ENCODE measurements at regions not wholly inside any gene's neighbourhood (a gene's known extent, or its start where the extent isn't known, plus 50 kb on each side); places are given as distances from the start of the nearest gene placed in this dataset.
"Not testable (repeated sequence)": the region's sequence is repeated elsewhere in the genome, so short reads cannot be mapped to it uniquely, and the experiment has no call there.

DNA sequence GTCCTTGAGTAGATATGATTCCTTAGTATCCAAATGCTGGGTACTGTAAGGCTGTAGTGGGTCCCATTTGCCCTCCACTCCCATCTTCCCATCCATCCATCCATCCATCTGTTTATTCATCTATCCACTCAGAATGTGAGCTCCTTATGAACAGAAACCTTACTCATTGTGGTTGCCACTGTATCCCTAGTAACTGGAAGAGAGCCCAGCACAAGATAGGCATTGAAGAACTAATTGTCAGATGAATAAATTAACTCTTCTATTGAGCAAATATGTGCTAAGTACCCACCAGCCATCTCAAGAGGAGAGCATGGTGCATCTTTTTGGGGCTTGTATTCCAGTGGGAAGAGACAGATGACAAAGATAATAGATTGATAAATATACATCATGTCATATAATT, 86.4 kb upstream of the SEZ6L start:
- Histone ChIP-seq H3K9me3 (no peaks in the 10 kb centered on the region), H3K4me1 (no peaks in the 10 kb centered on the region), H3K4me3 (no peak overlapping the region), H3K36me3 (ENCODE audit: insufficient read depth in 1 of 2, low read depth in 1 of 2) (no peaks in the 10 kb centered on the region), H3K27me3 (ENCODE audit: insufficient read depth in 3 of 3, low read length in 2 of 3) (peaks cover 0 to 25% (median 0%) of the 10 kb centered on the region in 3 donors), H3K27ac (no peak overlapping the region)
- ATAC-seq (no peak), DNase-seq (no peak)
- intact Hi-C loops (cut with DNase I) = loop anchor here in 1 of 2 donors (10.0 kb wide), 1 partner anchor 252 kb away; no protein-coding TSS in a partner anchor
- TF ChIP-seq, protein P1, sequence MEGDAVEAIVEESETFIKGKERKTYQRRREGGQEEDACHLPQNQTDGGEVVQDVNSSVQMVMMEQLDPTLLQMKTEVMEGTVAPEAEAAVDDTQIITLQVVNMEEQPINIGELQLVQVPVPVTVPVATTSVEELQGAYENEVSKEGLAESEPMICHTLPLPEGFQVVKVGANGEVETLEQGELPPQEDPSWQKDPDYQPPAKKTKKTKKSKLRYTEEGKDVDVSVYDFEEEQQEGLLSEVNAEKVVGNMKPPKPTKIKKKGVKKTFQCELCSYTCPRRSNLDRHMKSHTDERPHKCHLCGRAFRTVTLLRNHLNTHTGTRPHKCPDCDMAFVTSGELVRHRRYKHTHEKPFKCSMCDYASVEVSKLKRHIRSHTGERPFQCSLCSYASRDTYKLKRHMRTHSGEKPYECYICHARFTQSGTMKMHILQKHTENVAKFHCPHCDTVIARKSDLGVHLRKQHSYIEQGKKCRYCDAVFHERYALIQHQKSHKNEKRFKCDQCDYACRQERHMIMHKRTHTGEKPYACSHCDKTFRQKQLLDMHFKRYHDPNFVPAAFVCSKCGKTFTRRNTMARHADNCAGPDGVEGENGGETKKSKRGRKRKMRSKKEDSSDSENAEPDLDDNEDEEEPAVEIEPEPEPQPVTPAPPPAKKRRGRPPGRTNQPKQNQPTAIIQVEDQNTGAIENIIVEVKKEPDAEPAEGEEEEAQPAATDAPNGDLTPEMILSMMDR (IDR thresholded peaks at IDR 0.05) = no peak

DNA sequence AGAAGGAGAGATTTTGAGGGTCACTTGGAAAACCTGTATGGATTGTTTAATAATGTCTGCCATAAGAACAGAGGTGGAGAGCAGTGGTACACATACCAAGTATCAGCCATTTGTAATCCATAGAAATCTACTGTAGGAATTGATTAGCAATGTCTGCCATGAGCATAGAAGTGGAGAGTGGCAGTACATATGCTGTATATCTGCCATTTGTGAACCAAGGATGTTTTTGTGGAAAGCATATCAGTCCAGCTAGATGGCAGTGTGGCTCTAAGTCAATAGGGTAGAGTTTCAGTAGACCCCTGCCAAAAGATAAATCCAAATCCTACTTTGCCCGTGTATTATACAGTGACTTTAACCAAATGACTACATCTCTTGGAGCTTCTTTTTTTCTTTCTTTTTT, 82.9 kb upstream of the SEZ6L start:
- intact Hi-C loops (cut with DNase I) = loop anchor here in 1 of 2 donors (10.0 kb wide), 1 partner anchor 248 kb away; no protein-coding TSS in a partner anchor
- Histone ChIP-seq H3K4me3 (no peak overlapping the region), H3K4me1 (no peaks in the 10 kb centered on the region), H3K36me3 (ENCODE audit: insufficient read depth in 1 of 2, low read depth in 1 of 2) (no peaks in the 10 kb centered on the region), H3K27me3 (ENCODE audit: insufficient read depth in 3 of 3, low read length in 2 of 3) (peaks cover 0 to 21% (median 0%) of the 10 kb centered on the region in 3 donors), H3K9me3 (no peaks in the 10 kb centered on the region), H3K27ac (no peak overlapping the region)
- TF ChIP-seq, protein P1 (IDR thresholded peaks at IDR 0.05) = peak; percentile 18
- 10 to 20% (median 19%) methylated on average over 1 of the region's 1 CpG for WGBS, 3 donors
- peak in 1 of 4 donors; percentile 40 for ATAC-seq
- no peak for DNase-seq

DNA sequence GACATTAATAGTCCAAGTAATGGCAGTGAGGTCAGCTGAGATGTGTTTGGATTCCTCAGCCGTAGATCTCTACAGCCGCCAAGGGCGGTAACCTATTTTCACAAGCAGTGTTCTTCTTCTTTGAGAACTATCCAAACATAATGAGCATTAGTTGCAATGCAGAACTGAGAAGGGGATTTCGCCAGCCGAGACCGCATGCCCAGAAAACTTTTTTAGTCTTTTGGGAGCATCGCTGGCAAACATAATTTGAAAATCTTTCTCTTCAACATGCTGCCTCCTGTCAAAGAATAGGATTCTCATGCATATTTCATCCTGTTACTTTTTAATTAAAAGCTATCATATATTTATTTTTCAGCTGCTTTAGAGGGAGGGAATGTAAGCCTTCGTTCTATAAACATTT, 81.4 kb upstream of the SEZ6L start:
- H3K27ac ChIP-seq = no peak overlapping the region
- DNase-seq (no peak), ATAC-seq (no peak)
- H3K36me3 ChIP-seq (ENCODE audit: insufficient read depth in 1 of 2, low read depth in 1 of 2) = no peaks in the 10 kb centered on the region
- H3K4me1 ChIP-seq = no peaks in the 10 kb centered on the region
- no peak overlapping the region for H3K4me3 ChIP-seq
- TF ChIP-seq, protein P1 (IDR thresholded peaks at IDR 0.05) = no peak
- H3K9me3 ChIP-seq = no peaks in the 10 kb centered on the region
- WGBS, 3 donors = 80 to 88% (median 82%) methylated on average over 8 of the region's 8 CpGs
- intact Hi-C loops (cut with DNase I) = loop anchor here in 1 of 2 donors (10.0 kb wide), 1 partner anchor 247 kb away; no protein-coding TSS in a partner anchor
- H3K27me3 ChIP-seq (ENCODE audit: insufficient read depth in 3 of 3, low read length in 2 of 3) = peaks cover 0 to 15% (median 0%) of the 10 kb centered on the region in 3 donors

- Histone ChIP-seq H3K27ac (no peak overlapping the region), H3K9me3 (no peaks in the 10 kb centered on the region), H3K4me3 (no peak overlapping the region), H3K4me1 (no peaks in the 10 kb centered on the region), H3K36me3 (ENCODE audit: insufficient read depth in 1 of 2, low read depth in 1 of 2) (no peaks in the 10 kb centered on the region), H3K27me3 (ENCODE audit: insufficient read depth in 3 of 3, low read length in 2 of 3) (no peaks in the 10 kb centered on the region)
- TF ChIP-seq, protein P1 (IDR thresholded peaks at IDR 0.05) = no peak
- ATAC-seq (no peak), DNase-seq (no peak)
- intact Hi-C loops (cut with DNase I) = no loop called here
- 56 to 66% (median 64%) methylated on average over 6 of the region's 6 CpGs for WGBS, 3 donors
Measured at GRCh38 chr22:26090821-26091220, 78.4 kb upstream of the SEZ6L start.

DNA sequence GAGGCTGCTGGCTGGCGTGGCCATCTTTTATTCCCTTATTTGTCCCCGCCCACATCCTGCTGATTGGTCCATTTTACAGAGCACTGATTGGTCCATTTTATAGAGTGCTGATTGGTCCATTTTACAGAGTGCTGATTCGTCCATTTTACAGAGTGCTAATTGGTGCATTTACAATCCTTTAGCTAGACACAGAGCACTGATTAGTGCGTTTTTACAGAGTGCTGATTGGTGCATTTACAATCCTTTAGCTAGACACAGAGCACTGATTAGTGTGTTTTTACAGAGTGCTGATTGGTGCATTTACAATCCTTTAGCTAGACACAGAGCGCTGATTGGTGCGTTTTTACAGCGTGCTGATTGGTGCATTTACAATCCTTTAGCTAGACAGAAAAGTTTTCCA, 74.8 kb upstream of the SEZ6L start:
- intact Hi-C loops (cut with DNase I); ATAC-seq: not testable (repeated sequence)

More for the DNA sequence above, 74.8 kb upstream of the SEZ6L start:
- WGBS, 3 donors = 88 to 90% (median 89%) methylated on average over 7 of the region's 7 CpGs
- H3K27me3 ChIP-seq (ENCODE audit: insufficient read depth in 3 of 3, low read length in 2 of 3); DNase-seq; H3K4me1 ChIP-seq; H3K27ac ChIP-seq; H3K4me3 ChIP-seq; H3K9me3 ChIP-seq; H3K36me3 ChIP-seq (ENCODE audit: insufficient read depth in 1 of 2, low read depth in 1 of 2): not testable (repeated sequence)
